ENCODE measurements at regions not wholly inside any gene's neighbourhood (a gene's known extent, or its start where the extent isn't known, plus 50 kb on each side); places are given as distances from the start of the nearest gene placed in this dataset.

GRCh38 chr2:118607641-118608040, 239.8 kb downstream of the EN1 start:
- Histone ChIP-seq H3K9me2 (ENCODE audit: low read depth, low read length) (no peaks in the 10 kb centered on the region), H2AFZ (ENCODE audit: low read length) (no peak overlapping the region), H3K4me2 (ENCODE audit: low read length) (no peak overlapping the region), H3K27ac (ENCODE audit: low read depth, low read length, poor library complexity, severe bottlenecking) (no peak overlapping the region), H3K27me3 (ENCODE audit: insufficient read depth, low read length) (no peaks in the 10 kb centered on the region), H3K36me3 (ENCODE audit: insufficient read depth, low read length) (no peaks in the 10 kb centered on the region), H3K79me2 (ENCODE audit: insufficient read depth, low read length) (no peaks in the 10 kb centered on the region), H3K4me3 (ENCODE audit: low read depth, low read length, poor library complexity, severe bottlenecking) (no peak overlapping the region), H3K4me1 (ENCODE audit: insufficient read depth, low read length, severe bottlenecking) (no peaks in the 10 kb centered on the region), H3K9me3 (ENCODE audit: low read length) (no peaks in the 10 kb centered on the region), H3K9ac (ENCODE audit: low read length) (no peak overlapping the region), H4K20me1 (ENCODE audit: insufficient read depth, low read length) (no peaks in the 10 kb centered on the region), H3F3A (ENCODE audit: insufficient read depth, low read length) (no peaks in the 10 kb centered on the region)
- TF ChIP-seq EZH2 (IDR thresholded peaks at IDR 0.05; ENCODE audit: borderline replicate concordance, low read length), result no peak
- TF ChIP-seq, protein P1, sequence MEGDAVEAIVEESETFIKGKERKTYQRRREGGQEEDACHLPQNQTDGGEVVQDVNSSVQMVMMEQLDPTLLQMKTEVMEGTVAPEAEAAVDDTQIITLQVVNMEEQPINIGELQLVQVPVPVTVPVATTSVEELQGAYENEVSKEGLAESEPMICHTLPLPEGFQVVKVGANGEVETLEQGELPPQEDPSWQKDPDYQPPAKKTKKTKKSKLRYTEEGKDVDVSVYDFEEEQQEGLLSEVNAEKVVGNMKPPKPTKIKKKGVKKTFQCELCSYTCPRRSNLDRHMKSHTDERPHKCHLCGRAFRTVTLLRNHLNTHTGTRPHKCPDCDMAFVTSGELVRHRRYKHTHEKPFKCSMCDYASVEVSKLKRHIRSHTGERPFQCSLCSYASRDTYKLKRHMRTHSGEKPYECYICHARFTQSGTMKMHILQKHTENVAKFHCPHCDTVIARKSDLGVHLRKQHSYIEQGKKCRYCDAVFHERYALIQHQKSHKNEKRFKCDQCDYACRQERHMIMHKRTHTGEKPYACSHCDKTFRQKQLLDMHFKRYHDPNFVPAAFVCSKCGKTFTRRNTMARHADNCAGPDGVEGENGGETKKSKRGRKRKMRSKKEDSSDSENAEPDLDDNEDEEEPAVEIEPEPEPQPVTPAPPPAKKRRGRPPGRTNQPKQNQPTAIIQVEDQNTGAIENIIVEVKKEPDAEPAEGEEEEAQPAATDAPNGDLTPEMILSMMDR (IDR thresholded peaks at IDR 0.05; ENCODE audit: low read length), result no peak

DNA sequence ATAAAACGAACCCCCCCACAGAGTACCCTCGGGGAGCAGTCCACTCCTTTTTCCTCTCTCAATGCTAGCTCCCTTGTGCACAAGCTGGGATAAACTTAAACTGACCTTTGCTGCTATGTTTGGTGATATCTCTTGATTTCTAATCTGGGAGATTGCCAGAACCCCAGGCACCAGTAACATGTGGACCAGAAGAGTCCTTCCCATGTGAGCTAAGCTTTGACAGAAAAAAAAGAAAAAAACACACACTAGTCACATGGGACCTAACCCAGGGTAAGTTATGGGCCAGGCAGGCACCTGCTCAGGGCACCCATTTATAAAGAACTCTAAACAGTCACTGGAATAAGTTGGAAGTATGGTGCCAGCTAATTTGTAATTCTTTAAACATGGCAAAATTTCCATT, 242.6 kb downstream of the EN1 start:
- Histone ChIP-seq H3K36me3 (ENCODE audit: insufficient read depth, low read length) (no peaks in the 10 kb centered on the region), H3K4me1 (ENCODE audit: insufficient read depth, low read length, severe bottlenecking) (no peaks in the 10 kb centered on the region), H3F3A (ENCODE audit: insufficient read depth, low read length) (no peaks in the 10 kb centered on the region), H3K27ac (ENCODE audit: low read depth, low read length, poor library complexity, severe bottlenecking) (no peak overlapping the region), H4K20me1 (ENCODE audit: insufficient read depth, low read length) (no peaks in the 10 kb centered on the region), H3K4me3 (ENCODE audit: low read depth, low read length, poor library complexity, severe bottlenecking) (no peak overlapping the region), H3K27me3 (ENCODE audit: insufficient read depth, low read length) (no peaks in the 10 kb centered on the region), H3K79me2 (ENCODE audit: insufficient read depth, low read length) (no peaks in the 10 kb centered on the region), H3K9me3 (ENCODE audit: low read length) (no peaks in the 10 kb centered on the region), H3K9me2 (ENCODE audit: low read depth, low read length) (no peaks in the 10 kb centered on the region), H3K9ac (ENCODE audit: low read length) (no peak overlapping the region), H2AFZ (ENCODE audit: low read length) (no peak overlapping the region), H3K4me2 (ENCODE audit: low read length) (no peak overlapping the region)
- TF ChIP-seq, protein P1 (IDR thresholded peaks at IDR 0.05; ENCODE audit: low read length), result no peak
- TF ChIP-seq EZH2 (IDR thresholded peaks at IDR 0.05; ENCODE audit: borderline replicate concordance, low read length), result no peak

- no peak overlapping the region for H2AFZ ChIP-seq (ENCODE audit: low read length)
- H3K9me3 ChIP-seq (ENCODE audit: low read length), result no peaks in the 10 kb centered on the region
- H3K36me3 ChIP-seq (ENCODE audit: insufficient read depth, low read length), result no peaks in the 10 kb centered on the region
- no peak for TF ChIP-seq EZH2 (IDR thresholded peaks at IDR 0.05; ENCODE audit: borderline replicate concordance, low read length)
- TF ChIP-seq, protein P1 (IDR thresholded peaks at IDR 0.05; ENCODE audit: low read length), result no peak
- H4K20me1 ChIP-seq (ENCODE audit: insufficient read depth, low read length), result no peaks in the 10 kb centered on the region
- no peaks in the 10 kb centered on the region for H3K9me2 ChIP-seq (ENCODE audit: low read depth, low read length)
- H3F3A ChIP-seq (ENCODE audit: insufficient read depth, low read length), result no peaks in the 10 kb centered on the region
- H3K79me2 ChIP-seq (ENCODE audit: insufficient read depth, low read length), result no peaks in the 10 kb centered on the region
- H3K27me3 ChIP-seq (ENCODE audit: insufficient read depth, low read length), result no peaks in the 10 kb centered on the region
- H3K4me1 ChIP-seq (ENCODE audit: insufficient read depth, low read length, severe bottlenecking), result no peaks in the 10 kb centered on the region
- H3K9ac ChIP-seq (ENCODE audit: low read length), result no peak overlapping the region
- no peak overlapping the region for H3K27ac ChIP-seq (ENCODE audit: low read depth, low read length, poor library complexity, severe bottlenecking)
- H3K4me2 ChIP-seq (ENCODE audit: low read length), result no peak overlapping the region
- no peak overlapping the region for H3K4me3 ChIP-seq (ENCODE audit: low read depth, low read length, poor library complexity, severe bottlenecking)
These were observed 243.1 kb downstream of the EN1 start for GRCh38 chr2:118604371-118604770.
